ENCODE measurements at regions not wholly inside any gene's neighbourhood (a gene's known extent, or its start where the extent isn't known, plus 50 kb on each side); places are given as distances from the start of the nearest gene placed in this dataset.

DNA sequence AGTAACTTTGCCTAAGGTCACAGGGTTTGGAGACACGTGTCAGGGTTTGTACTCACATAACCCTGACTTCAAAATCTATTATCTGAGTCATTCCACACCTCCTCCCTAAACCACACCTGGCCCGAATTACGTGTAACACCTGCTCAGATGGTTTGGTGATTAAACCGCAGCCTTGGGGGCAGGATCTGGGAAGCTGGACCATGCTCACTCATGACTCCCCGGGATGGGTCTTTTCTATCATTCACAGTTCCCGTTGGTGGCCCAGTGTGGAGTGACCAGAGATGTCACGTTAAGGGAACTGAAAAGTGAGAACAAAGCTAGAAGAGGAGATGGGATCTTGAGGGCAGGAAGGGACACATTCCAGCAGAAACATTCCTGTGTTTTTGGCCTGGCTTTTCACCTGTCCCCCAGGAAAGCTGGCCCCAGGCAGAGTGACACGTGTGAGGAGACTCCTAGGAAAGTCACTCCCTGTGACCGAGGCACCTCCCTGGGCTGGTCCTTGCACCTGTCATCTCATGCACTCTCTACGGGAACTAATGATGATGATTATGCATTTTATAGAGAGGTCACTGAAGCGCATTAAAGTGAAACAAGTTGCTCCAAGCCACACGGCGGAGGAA is 75.4 kb upstream of the POMGNT2 start:
- TF ChIP-seq CTCF (IDR thresholded peaks at IDR 0.05 in 4 of 5, conservative IDR thresholded peaks at IDR 0.05 in 1 of 5) (no peak), POLR2A (IDR thresholded peaks at IDR 0.05) (no peak)

All from gastrocnemius medialis (tissue), 4 donors.